Hepatocyte (in vitro differentiated cells): ENCODE measurements at regions not wholly inside any gene's neighbourhood (a gene's known extent, or its start where the extent isn't known, plus 50 kb on each side); places are given as distances from the start of the nearest gene placed in this dataset.

Experiments
- DNase-seq: peaks from one replicate; pipeline ENCODE4 v3.0.0-alpha.2; 2016; ENCODE audit warnings: low spot score
- H2AFZ ChIP-seq: fragments of 200-600 bp; sonication (generic); 2 replicates; pipeline ENCODE4 v1.6.0; 2016; ENCODE audit warnings: antibody characterized with exemption, mild to moderate bottlenecking
- H3K27ac ChIP-seq: fragments of 200-600 bp; sonication (generic); 2 replicates; pipeline ENCODE4 v1.5.1; 2016; ENCODE audit warnings: mild to moderate bottlenecking
- H3K27me3 ChIP-seq: fragments of 200-600 bp; sonication (generic); 2 replicates; pipeline ENCODE4 v1.6.1; 2016
- H3K36me3 ChIP-seq: fragments of 200-600 bp; sonication (generic); replicated peaks from 2 replicates; pipeline ENCODE4 v1.5.1; 2016; ENCODE audit warnings: low read depth; ENCODE audit not compliant: insufficient read depth
- H3K4me1 ChIP-seq: fragments of 200-600 bp; sonication (generic); 2 replicates; pipeline ENCODE4 v1.5.1; 2016; ENCODE audit warnings: mild to moderate bottlenecking, moderate library complexity; ENCODE audit not compliant: insufficient read depth
- H3K4me2 ChIP-seq: fragments of 200-600 bp; sonication (generic); 2 replicates; pipeline ENCODE4 v1.6.0; 2016
- H3K4me3 ChIP-seq: fragments of 200-600 bp; sonication (generic); 2 replicates; pipeline ENCODE4 v1.5.1; 2016; ENCODE audit warnings: mild to moderate bottlenecking
- H3K79me2 ChIP-seq: fragments of 200-600 bp; sonication (generic); 2 replicates; pipeline ENCODE4 v1.6.0; 2017; ENCODE audit warnings: mild to moderate bottlenecking
- H3K9me2 ChIP-seq: fragments of 200-600 bp; sonication (generic); replicated peaks from 2 replicates; pipeline ENCODE4 v1.6.0; 2017; ENCODE audit warnings: mild to moderate bottlenecking; ENCODE audit not compliant: insufficient read depth
- H3K9me3 ChIP-seq: fragments of 200-600 bp; sonication (generic); 2 replicates; pipeline ENCODE4 v1.5.1; 2016; ENCODE audit warnings: low read depth, mild to moderate bottlenecking
- H4K20me1 ChIP-seq: fragments of 200-600 bp; sonication (generic); 2 replicates; pipeline ENCODE4 v1.6.0; 2016; ENCODE audit warnings: mild to moderate bottlenecking; ENCODE audit not compliant: insufficient read depth, poor library complexity, severe bottlenecking
- EZH2 ChIP-seq: fragments of 200-600 bp; sonication (generic); IDR thresholded peaks from 2 replicates; pipeline ENCODE4 v1.6.1; 2016; ENCODE audit warnings: antibody characterized with exemption, mild to moderate bottlenecking, borderline replicate concordance
- EZH2phosphoT487 ChIP-seq: fragments of 200-600 bp; sonication (generic); IDR thresholded peaks from one replicate; pipeline ENCODE4 v1.6.1; 2018; ENCODE audit warnings: antibody characterized with exemption, mild to moderate bottlenecking, low read depth, moderate library complexity; ENCODE audit not compliant: unreplicated experiment, severe bottlenecking
- WGBS: methylation state at CpG from one replicate; pipeline ENCODE4 v1.1.6; 2016; ENCODE audit warnings: low lambda C conversion rate; ENCODE audit errors: missing lambda C conversion rate; 5-methylcytosine and 5-hydroxymethylcytosine counted together
- TF ChIP-seq, protein P1 (sequence below): fragments of 200-600 bp; sonication (generic); IDR thresholded peaks from 2 replicates; pipeline ENCODE4 v1.5.1; 2016; ENCODE audit warnings: antibody characterized with exemption, mild to moderate bottlenecking; ENCODE audit not compliant: poor library complexity

DNA sequence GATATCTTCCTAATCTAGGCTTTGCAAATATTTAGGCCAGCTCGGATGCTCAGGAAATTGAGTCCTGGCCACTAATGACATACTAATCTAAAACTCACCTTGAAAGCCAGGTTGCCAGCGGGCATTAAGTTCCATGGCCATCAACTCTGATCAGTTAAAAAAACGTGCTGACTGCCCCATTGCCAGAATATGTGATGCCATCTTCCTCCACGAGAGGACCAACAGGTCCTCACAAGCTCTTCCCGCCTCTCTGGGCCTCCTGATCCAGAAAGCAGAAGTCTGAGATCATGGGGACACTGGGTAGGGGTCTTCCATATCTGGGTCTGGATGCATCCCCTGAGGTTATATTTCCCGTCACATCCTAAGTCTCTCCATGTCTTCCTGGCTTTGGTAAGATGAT lies 311.3 kb downstream of the TCERG1L start:
- Histone ChIP-seq H2AFZ (no peak overlapping the region), H3K4me2 (no peak overlapping the region), H3K27me3 (peaks cover 6% of the 10 kb centered on the region), H3K9me2 (no peaks in the 10 kb centered on the region), H3K27ac (no peak overlapping the region), H3K4me3 (no peak overlapping the region), H3K9me3 (no peaks in the 10 kb centered on the region), H3K36me3 (no peaks in the 10 kb centered on the region), H3K4me1 (no peaks in the 10 kb centered on the region), H3K79me2 (no peaks in the 10 kb centered on the region), H4K20me1 (no peaks in the 10 kb centered on the region)
- DNase-seq: no peak
- 82% methylated on average over 6 of the region's 6 CpGs for WGBS
- TF ChIP-seq, protein P1, sequence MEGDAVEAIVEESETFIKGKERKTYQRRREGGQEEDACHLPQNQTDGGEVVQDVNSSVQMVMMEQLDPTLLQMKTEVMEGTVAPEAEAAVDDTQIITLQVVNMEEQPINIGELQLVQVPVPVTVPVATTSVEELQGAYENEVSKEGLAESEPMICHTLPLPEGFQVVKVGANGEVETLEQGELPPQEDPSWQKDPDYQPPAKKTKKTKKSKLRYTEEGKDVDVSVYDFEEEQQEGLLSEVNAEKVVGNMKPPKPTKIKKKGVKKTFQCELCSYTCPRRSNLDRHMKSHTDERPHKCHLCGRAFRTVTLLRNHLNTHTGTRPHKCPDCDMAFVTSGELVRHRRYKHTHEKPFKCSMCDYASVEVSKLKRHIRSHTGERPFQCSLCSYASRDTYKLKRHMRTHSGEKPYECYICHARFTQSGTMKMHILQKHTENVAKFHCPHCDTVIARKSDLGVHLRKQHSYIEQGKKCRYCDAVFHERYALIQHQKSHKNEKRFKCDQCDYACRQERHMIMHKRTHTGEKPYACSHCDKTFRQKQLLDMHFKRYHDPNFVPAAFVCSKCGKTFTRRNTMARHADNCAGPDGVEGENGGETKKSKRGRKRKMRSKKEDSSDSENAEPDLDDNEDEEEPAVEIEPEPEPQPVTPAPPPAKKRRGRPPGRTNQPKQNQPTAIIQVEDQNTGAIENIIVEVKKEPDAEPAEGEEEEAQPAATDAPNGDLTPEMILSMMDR: no peak
- no peak for TF ChIP-seq EZH2phosphoT487
- TF ChIP-seq EZH2: no peak

DNA sequence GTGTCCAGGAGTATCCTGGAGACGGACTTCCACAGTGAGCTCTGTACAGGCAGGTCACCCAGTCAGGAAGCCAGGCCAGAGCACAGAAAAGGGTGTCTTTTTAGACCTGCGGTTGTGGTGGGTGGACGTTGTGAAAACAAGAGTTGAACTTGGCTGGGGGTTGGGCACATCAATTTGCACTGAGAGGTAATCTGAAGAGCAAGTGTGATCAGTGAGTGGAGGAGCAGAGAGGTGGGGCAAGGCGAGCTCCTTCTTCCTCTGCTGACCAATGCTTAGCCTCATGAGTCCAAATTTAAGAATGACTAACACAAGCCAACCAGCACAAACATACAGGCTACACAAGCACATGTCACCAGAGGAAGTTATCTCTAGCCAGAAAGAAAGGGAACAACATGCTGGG lies 310.8 kb downstream of the TCERG1L start:
- H2AFZ ChIP-seq: no peak overlapping the region
- H3K36me3 ChIP-seq: no peaks in the 10 kb centered on the region
- H3K27ac ChIP-seq: no peak overlapping the region
- peaks cover 6% of the 10 kb centered on the region for H3K27me3 ChIP-seq
- no peaks in the 10 kb centered on the region for H3K4me1 ChIP-seq
- no peak overlapping the region for H3K4me3 ChIP-seq
- H3K9me3 ChIP-seq: no peaks in the 10 kb centered on the region
- 76% methylated on average over 4 of the region's 4 CpGs for WGBS
- no peaks in the 10 kb centered on the region for H3K79me2 ChIP-seq
- no peak for DNase-seq
- no peaks in the 10 kb centered on the region for H3K9me2 ChIP-seq
- H3K4me2 ChIP-seq: no peak overlapping the region
- no peak for TF ChIP-seq EZH2
- TF ChIP-seq EZH2phosphoT487: no peak
- TF ChIP-seq, protein P1: no peak
- no peaks in the 10 kb centered on the region for H4K20me1 ChIP-seq

DNA sequence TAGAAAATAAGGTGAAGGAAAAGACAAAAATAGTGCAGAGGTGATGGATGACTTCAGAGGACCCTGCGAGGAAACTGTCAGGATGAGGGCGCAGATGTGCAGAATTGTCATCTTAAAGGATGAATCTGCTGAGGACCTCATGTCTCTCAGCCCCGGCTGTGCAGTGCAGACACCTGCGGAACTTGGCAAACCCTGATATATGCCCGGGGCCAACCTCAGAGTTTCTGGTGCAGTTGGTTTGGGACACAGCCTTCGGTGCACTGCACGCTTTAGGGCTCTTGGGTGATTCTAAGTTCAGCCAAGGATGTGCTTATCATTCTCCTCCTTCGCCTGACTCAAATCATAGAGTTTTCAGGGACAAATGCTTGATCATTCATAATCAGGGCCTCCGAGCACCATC lies 310.1 kb downstream of the TCERG1L start:
- DNase-seq: no peak
- no peaks in the 10 kb centered on the region for H3K79me2 ChIP-seq
- peaks cover 6% of the 10 kb centered on the region for H3K27me3 ChIP-seq
- H3K4me2 ChIP-seq: no peak overlapping the region
- TF ChIP-seq EZH2phosphoT487 (no peak), EZH2 (no peak)
- TF ChIP-seq, protein P1: no peak
- H3K27ac ChIP-seq: no peak overlapping the region
- H3K4me3 ChIP-seq: no peak overlapping the region
- no peaks in the 10 kb centered on the region for H3K36me3 ChIP-seq
- WGBS: 90% methylated on average over 9 of the region's 9 CpGs
- H3K9me3 ChIP-seq: no peaks in the 10 kb centered on the region
- no peaks in the 10 kb centered on the region for H3K9me2 ChIP-seq
- H2AFZ ChIP-seq: no peak overlapping the region
- H4K20me1 ChIP-seq: no peaks in the 10 kb centered on the region
- H3K4me1 ChIP-seq: no peaks in the 10 kb centered on the region
